CD4-positive, CD25-positive, alpha-beta regulatory T cell (primary cell): ENCODE measurements at regions not wholly inside any gene's neighbourhood (a gene's known extent, or its start where the extent isn't known, plus 50 kb on each side); places are given as distances from the start of the nearest gene placed in this dataset.

Source experiments
- ATAC-seq, 2 donors: fragments of 150-1000 bp; cut with Tn5 transposase; one replicate each; pipeline ENCODE4 v1.10.0; 2021; ENCODE audit warnings: low read depth in 2 of 2, moderate number of reproducible peaks in 2 of 2, moderate library complexity in 1 of 2
- DNase-seq, 3 donors: peaks; one replicate each; pipeline versions ENCODE4 v3.0.0 to v3.0.0-alpha.2; 2012 to 2022; ENCODE audit warnings: mixed read lengths in 1 of 3
- H3K27ac ChIP-seq: one replicate; pipeline ENCODE4 v1.7.0; 2013; ENCODE audit warnings: mild to moderate bottlenecking, low read length; ENCODE audit not compliant: insufficient read depth, poor library complexity, severe bottlenecking
- H3K27me3 ChIP-seq: one replicate; pipeline ENCODE4 v1.7.0; 2013; ENCODE audit warnings: low read length; ENCODE audit not compliant: control insufficient read depth, insufficient read depth
- H3K36me3 ChIP-seq: one replicate; pipeline ENCODE4 v1.7.0; 2013; ENCODE audit warnings: mild to moderate bottlenecking, low read length, moderate library complexity; ENCODE audit not compliant: control insufficient read depth, insufficient read depth
- H3K4me1 ChIP-seq: 2 replicates; pipeline ENCODE4 v1.7.0; 2013; ENCODE audit warnings: mild to moderate bottlenecking, low read length; ENCODE audit not compliant: insufficient read depth, control insufficient read depth, poor library complexity, severe bottlenecking
- H3K4me3 ChIP-seq: one replicate; pipeline ENCODE4 v1.7.0; 2013; ENCODE audit warnings: low read depth, mild to moderate bottlenecking, low read length, moderate library complexity
- H3K9me3 ChIP-seq, 2 experiments: 1 replicate in 1 of 2; 2 replicates in 1 of 2; pipeline ENCODE4 v1.7.0; 2013; ENCODE audit warnings: low read length in 2 of 2, mild to moderate bottlenecking in 1 of 2, moderate library complexity in 1 of 2; ENCODE audit not compliant: control insufficient read depth in 2 of 2
- H3K27ac Mint-ChIP-seq, 3 donors: one replicate each; pipeline ENCODE4 v1.8.0; 2020 to 2022; ENCODE audit warnings: mild to moderate bottlenecking in 3 of 3, mixed read lengths in 3 of 3, moderate library complexity in 2 of 3
- H3K27me3 Mint-ChIP-seq: one replicate; pipeline ENCODE4 v1.8.0; 2022; ENCODE audit warnings: mild to moderate bottlenecking, mixed read lengths
- H3K36me3 Mint-ChIP-seq: one replicate; pipeline ENCODE4 v1.8.0; 2020; ENCODE audit warnings: mixed read lengths
- H3K4me1 Mint-ChIP-seq, 4 donors: one replicate each; pipeline ENCODE4 v1.8.0; 2020 to 2022; ENCODE audit warnings: mixed read lengths in 4 of 4, mild to moderate bottlenecking in 1 of 4
- H3K4me3 Mint-ChIP-seq, 4 donors: one replicate each; pipeline ENCODE4 v1.8.0; 2020 to 2022; ENCODE audit warnings: mild to moderate bottlenecking in 4 of 4, mixed read lengths in 4 of 4, moderate library complexity in 3 of 4
- H3K9me3 Mint-ChIP-seq, 7 donors: one replicate each; pipeline ENCODE4 v1.8.0; 2020 to 2022; ENCODE audit warnings: mixed read lengths in 7 of 7, mild to moderate bottlenecking in 3 of 7, moderate library complexity in 2 of 7

- Histone ChIP-seq H3K4me1 (no peaks in the 10 kb centered on the region), H3K9me3 (no peaks in the 10 kb centered on the region), H3K4me3 (no peak overlapping the region), H3K27ac (no peak overlapping the region), H3K27me3 (no peaks in the 10 kb centered on the region), H3K36me3 (no peaks in the 10 kb centered on the region)
- no peaks in the 10 kb centered on the region for H3K36me3 Mint-ChIP-seq
- no peak for ATAC-seq
- H3K9me3 Mint-ChIP-seq: peaks cover 0 to 7% (median 4%) of the 10 kb centered on the region in 7 donors
- no peaks in the 10 kb centered on the region for H3K27me3 Mint-ChIP-seq
- no peaks in the 10 kb centered on the region for H3K4me1 Mint-ChIP-seq
- no peak overlapping the region for H3K27ac Mint-ChIP-seq
- DNase-seq: no peak
- no peak overlapping the region for H3K4me3 Mint-ChIP-seq
Observed at GRCh38 chr1:209227171-209227570, 356.3 kb upstream of the CAMK1G start.

GRCh38 chr1:209227941-209228340 is 355.6 kb upstream of the CAMK1G start:
- no peaks in the 10 kb centered on the region for H3K27me3 ChIP-seq
- no peak overlapping the region for H3K27ac ChIP-seq
- H3K9me3 Mint-ChIP-seq: peaks cover 0 to 15% (median 4%) of the 10 kb centered on the region in 7 donors
- no peaks in the 10 kb centered on the region for H3K4me1 Mint-ChIP-seq
- H3K4me1 ChIP-seq: no peaks in the 10 kb centered on the region
- H3K27ac Mint-ChIP-seq: no peak overlapping the region
- no peaks in the 10 kb centered on the region for H3K36me3 ChIP-seq
- DNase-seq (no peak), ATAC-seq (no peak)
- H3K4me3 Mint-ChIP-seq: no peak overlapping the region
- no peaks in the 10 kb centered on the region for H3K9me3 ChIP-seq
- no peaks in the 10 kb centered on the region for H3K27me3 Mint-ChIP-seq
- no peak overlapping the region for H3K4me3 ChIP-seq
- H3K36me3 Mint-ChIP-seq: no peaks in the 10 kb centered on the region

- Histone ChIP-seq H3K4me3 (no peak overlapping the region), H3K36me3 (no peaks in the 10 kb centered on the region), H3K27ac (no peak overlapping the region), H3K27me3 (no peaks in the 10 kb centered on the region), H3K4me1 (no peaks in the 10 kb centered on the region), H3K9me3 (no peaks in the 10 kb centered on the region)
- no peaks in the 10 kb centered on the region for H3K36me3 Mint-ChIP-seq
- H3K27ac Mint-ChIP-seq: no peak overlapping the region
- H3K4me3 Mint-ChIP-seq: no peak overlapping the region
- H3K4me1 Mint-ChIP-seq: no peaks in the 10 kb centered on the region
- no peaks in the 10 kb centered on the region for H3K27me3 Mint-ChIP-seq
- ATAC-seq (no peak), DNase-seq (no peak)
- peaks cover 0 to 15% (median 4%) of the 10 kb centered on the region in 7 donors for H3K9me3 Mint-ChIP-seq
Observed at GRCh38 chr1:209229494-209230061, 353.9 kb upstream of the CAMK1G start.

- no peaks in the 10 kb centered on the region for H3K9me3 ChIP-seq
- no peak for DNase-seq
- no peak for ATAC-seq
- H3K4me3 ChIP-seq: no peak overlapping the region
- Mint-ChIP-seq H3K9me3 (peaks cover 0 to 15% (median 4%) of the 10 kb centered on the region in 7 donors), H3K4me1 (no peaks in the 10 kb centered on the region), H3K27me3 (no peaks in the 10 kb centered on the region), H3K36me3 (no peaks in the 10 kb centered on the region), H3K4me3 (no peak overlapping the region), H3K27ac (no peak overlapping the region)
- no peaks in the 10 kb centered on the region for H3K27me3 ChIP-seq
- H3K4me1 ChIP-seq: no peaks in the 10 kb centered on the region
- no peaks in the 10 kb centered on the region for H3K36me3 ChIP-seq
- H3K27ac ChIP-seq: no peak overlapping the region
Observed at GRCh38 chr1:209230314-209230713, 353.2 kb upstream of the CAMK1G start.

GRCh38 chr1:209231476-209232156 is 351.9 kb upstream of the CAMK1G start:
- Histone ChIP-seq H3K4me3 (no peak overlapping the region), H3K9me3 (no peaks in the 10 kb centered on the region), H3K4me1 (no peaks in the 10 kb centered on the region), H3K36me3 (no peaks in the 10 kb centered on the region), H3K27me3 (no peaks in the 10 kb centered on the region), H3K27ac (no peak overlapping the region)
- no peak for DNase-seq
- Mint-ChIP-seq H3K27ac (no peak overlapping the region), H3K4me1 (no peaks in the 10 kb centered on the region), H3K27me3 (no peaks in the 10 kb centered on the region), H3K4me3 (no peak overlapping the region), H3K36me3 (no peaks in the 10 kb centered on the region), H3K9me3 (peaks cover 0 to 15% (median 4%) of the 10 kb centered on the region in 7 donors)
- no peak for ATAC-seq

DNA sequence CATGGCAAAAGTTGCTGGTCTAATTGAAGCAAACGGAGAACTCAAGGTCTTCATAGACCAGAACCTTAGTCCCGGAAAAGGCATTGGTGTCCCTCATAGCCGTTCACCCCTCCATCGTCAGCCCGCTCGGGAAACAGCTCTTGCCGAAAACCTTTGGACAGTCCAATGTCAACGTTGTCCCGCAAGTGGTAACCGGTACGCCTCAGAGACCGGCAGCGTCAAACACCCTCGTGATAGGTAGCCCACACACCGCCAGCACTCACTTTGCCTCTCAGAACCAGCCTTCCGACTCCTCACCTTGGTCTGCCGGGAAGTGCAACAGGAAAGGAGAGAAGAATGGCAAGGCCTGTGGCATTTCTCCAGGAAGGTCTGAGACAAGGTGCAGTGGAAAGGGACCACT is 351.3 kb upstream of the CAMK1G start:
- ATAC-seq: no peak
- Histone ChIP-seq H3K4me3 (no peak overlapping the region), H3K27me3 (no peaks in the 10 kb centered on the region), H3K4me1 (no peaks in the 10 kb centered on the region), H3K36me3 (no peaks in the 10 kb centered on the region), H3K27ac (no peak overlapping the region), H3K9me3 (no peaks in the 10 kb centered on the region)
- Mint-ChIP-seq H3K4me3 (no peak overlapping the region), H3K27ac (no peak overlapping the region), H3K9me3 (peaks cover 0 to 15% (median 4%) of the 10 kb centered on the region in 7 donors), H3K36me3 (no peaks in the 10 kb centered on the region), H3K4me1 (no peaks in the 10 kb centered on the region), H3K27me3 (no peaks in the 10 kb centered on the region)
- DNase-seq: no peak

DNA sequence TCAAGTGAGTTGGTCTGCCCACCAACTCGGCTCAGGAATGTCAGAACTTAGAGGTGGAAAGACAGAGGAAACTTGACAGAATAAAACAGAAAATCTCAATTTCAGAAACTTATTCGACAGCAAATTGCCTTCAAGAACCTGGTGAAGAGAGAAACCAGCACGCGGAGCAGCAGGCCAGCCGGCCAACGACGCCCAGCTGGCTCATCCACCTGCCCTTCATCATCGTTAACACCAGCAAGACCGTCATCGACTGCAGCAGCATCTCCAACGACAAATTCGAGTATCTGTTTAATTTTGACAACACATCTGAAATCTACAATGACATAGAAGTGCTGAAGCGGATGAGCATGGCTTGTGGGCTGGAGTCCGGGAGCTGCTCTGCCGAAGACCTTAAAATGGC is 350.8 kb upstream of the CAMK1G start:
- H3K27ac Mint-ChIP-seq: no peak overlapping the region
- H3K4me1 Mint-ChIP-seq: no peaks in the 10 kb centered on the region
- H3K4me3 ChIP-seq: no peak overlapping the region
- ATAC-seq (no peak), DNase-seq (no peak)
- no peak overlapping the region for H3K27ac ChIP-seq
- no peaks in the 10 kb centered on the region for H3K36me3 ChIP-seq
- H3K27me3 ChIP-seq: no peaks in the 10 kb centered on the region
- no peaks in the 10 kb centered on the region for H3K4me1 ChIP-seq
- H3K9me3 Mint-ChIP-seq: peaks cover 0 to 15% (median 4%) of the 10 kb centered on the region in 7 donors
- no peaks in the 10 kb centered on the region for H3K27me3 Mint-ChIP-seq
- no peaks in the 10 kb centered on the region for H3K36me3 Mint-ChIP-seq
- H3K9me3 ChIP-seq: no peaks in the 10 kb centered on the region
- H3K4me3 Mint-ChIP-seq: no peak overlapping the region

DNA sequence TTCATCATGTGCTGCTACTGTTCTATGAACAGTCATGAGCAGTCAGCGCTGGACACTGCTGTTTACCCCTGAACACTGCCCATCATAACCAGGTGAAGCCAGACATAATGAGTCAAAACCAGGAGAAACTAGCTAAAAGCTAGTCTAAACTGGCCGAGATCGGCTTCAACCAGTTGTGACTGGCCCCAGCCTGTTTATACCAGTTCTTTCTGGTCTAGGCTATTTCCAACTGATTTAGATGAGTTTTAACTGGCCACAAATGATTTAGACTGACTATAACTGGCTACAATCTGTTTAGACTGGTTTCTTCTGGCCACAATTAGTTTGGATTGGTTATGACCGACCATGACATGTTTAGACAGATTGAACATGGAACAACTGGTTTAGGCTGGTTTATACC is 348.3 kb upstream of the CAMK1G start:
- no peak for ATAC-seq
- Mint-ChIP-seq H3K9me3 (peaks cover 0 to 17% (median 2%) of the 10 kb centered on the region in 7 donors), H3K36me3 (no peaks in the 10 kb centered on the region), H3K4me3 (no peak overlapping the region), H3K27ac (no peak overlapping the region), H3K4me1 (no peaks in the 10 kb centered on the region), H3K27me3 (no peaks in the 10 kb centered on the region)
- H3K27me3 ChIP-seq: no peaks in the 10 kb centered on the region
- H3K9me3 ChIP-seq: no peaks in the 10 kb centered on the region
- DNase-seq: no peak
- H3K27ac ChIP-seq: no peak overlapping the region
- H3K36me3 ChIP-seq: no peaks in the 10 kb centered on the region
- no peaks in the 10 kb centered on the region for H3K4me1 ChIP-seq
- no peak overlapping the region for H3K4me3 ChIP-seq
